Panc1 (cell line): ENCODE measurements at regions not wholly inside any gene's neighbourhood (a gene's known extent, or its start where the extent isn't known, plus 50 kb on each side); places are given as distances from the start of the nearest gene placed in this dataset.

Source experiments
- POLR2AphosphoS5 ChIP-seq: IDR thresholded peaks from 2 replicates; pipeline ENCODE4 v1.6.1; 2012; ENCODE audit warnings: mild to moderate bottlenecking, low read depth, low read length, moderate library complexity
- SIN3A ChIP-seq: IDR thresholded peaks from 2 replicates; pipeline ENCODE4 v1.6.1; 2012; ENCODE audit warnings: low read depth, mild to moderate bottlenecking, low read length, moderate library complexity, borderline replicate concordance; ENCODE audit not compliant: insufficient read depth
- TCF7L2 ChIP-seq: IDR thresholded peaks from 2 replicates; pipeline ENCODE4 v1.6.1; 2011; ENCODE audit warnings: mild to moderate bottlenecking, low read depth, low read length, inconsistent platforms
- TF ChIP-seq, protein P1 (sequence below): fragments of 450-650 bp; IDR thresholded peaks from 2 replicates; pipeline ENCODE4 v1.5.1; 2017; ENCODE audit warnings: mild to moderate bottlenecking
- TF ChIP-seq, protein P2 (sequence below), 2 experiments: IDR thresholded peaks; 2 replicates each; pipeline ENCODE4 v1.6.1; 2011 to 2012; ENCODE audit warnings: low read depth in 2 of 2, control low read depth in 1 of 2, low read length in 1 of 2, mild to moderate bottlenecking in 1 of 2, moderate library complexity in 1 of 2; ENCODE audit not compliant: insufficient read depth in 1 of 2

DNA sequence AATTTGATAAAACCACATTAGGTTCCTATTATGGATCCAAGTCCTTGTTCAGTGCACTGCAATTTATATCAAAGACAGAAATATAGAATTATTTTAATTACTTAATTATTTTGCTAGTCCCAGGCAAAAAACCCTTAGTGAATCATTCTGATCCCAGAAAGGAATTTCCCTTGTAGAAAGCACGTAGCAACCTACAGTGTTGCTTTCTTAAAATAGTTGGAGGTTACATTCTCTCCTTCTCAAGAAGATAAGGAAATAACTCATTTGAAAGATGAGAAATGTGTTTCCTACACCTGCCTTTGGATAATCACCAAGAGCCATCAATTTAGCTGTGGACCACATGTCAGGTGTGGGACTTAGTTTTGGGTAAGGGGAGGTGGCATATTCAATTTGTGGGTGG lies 434.9 kb downstream of the SHISA9 start:
- TF ChIP-seq, protein P1, sequence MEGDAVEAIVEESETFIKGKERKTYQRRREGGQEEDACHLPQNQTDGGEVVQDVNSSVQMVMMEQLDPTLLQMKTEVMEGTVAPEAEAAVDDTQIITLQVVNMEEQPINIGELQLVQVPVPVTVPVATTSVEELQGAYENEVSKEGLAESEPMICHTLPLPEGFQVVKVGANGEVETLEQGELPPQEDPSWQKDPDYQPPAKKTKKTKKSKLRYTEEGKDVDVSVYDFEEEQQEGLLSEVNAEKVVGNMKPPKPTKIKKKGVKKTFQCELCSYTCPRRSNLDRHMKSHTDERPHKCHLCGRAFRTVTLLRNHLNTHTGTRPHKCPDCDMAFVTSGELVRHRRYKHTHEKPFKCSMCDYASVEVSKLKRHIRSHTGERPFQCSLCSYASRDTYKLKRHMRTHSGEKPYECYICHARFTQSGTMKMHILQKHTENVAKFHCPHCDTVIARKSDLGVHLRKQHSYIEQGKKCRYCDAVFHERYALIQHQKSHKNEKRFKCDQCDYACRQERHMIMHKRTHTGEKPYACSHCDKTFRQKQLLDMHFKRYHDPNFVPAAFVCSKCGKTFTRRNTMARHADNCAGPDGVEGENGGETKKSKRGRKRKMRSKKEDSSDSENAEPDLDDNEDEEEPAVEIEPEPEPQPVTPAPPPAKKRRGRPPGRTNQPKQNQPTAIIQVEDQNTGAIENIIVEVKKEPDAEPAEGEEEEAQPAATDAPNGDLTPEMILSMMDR, result no peak
- TF ChIP-seq, protein P2, sequence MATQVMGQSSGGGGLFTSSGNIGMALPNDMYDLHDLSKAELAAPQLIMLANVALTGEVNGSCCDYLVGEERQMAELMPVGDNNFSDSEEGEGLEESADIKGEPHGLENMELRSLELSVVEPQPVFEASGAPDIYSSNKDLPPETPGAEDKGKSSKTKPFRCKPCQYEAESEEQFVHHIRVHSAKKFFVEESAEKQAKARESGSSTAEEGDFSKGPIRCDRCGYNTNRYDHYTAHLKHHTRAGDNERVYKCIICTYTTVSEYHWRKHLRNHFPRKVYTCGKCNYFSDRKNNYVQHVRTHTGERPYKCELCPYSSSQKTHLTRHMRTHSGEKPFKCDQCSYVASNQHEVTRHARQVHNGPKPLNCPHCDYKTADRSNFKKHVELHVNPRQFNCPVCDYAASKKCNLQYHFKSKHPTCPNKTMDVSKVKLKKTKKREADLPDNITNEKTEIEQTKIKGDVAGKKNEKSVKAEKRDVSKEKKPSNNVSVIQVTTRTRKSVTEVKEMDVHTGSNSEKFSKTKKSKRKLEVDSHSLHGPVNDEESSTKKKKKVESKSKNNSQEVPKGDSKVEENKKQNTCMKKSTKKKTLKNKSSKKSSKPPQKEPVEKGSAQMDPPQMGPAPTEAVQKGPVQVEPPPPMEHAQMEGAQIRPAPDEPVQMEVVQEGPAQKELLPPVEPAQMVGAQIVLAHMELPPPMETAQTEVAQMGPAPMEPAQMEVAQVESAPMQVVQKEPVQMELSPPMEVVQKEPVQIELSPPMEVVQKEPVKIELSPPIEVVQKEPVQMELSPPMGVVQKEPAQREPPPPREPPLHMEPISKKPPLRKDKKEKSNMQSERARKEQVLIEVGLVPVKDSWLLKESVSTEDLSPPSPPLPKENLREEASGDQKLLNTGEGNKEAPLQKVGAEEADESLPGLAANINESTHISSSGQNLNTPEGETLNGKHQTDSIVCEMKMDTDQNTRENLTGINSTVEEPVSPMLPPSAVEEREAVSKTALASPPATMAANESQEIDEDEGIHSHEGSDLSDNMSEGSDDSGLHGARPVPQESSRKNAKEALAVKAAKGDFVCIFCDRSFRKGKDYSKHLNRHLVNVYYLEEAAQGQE (IDR thresholded peaks at IDR 0.05; ENCODE audit: insufficient read depth in 1 of 2, low read depth in 2 of 2, low read length in 1 of 2), result no peak
- TF ChIP-seq POLR2AphosphoS5 (no peak), TCF7L2 (no peak), SIN3A (no peak)
